ENCODE measurements at regions not wholly inside any gene's neighbourhood (a gene's known extent, or its start where the extent isn't known, plus 50 kb on each side); places are given as distances from the start of the nearest gene placed in this dataset.

DNA sequence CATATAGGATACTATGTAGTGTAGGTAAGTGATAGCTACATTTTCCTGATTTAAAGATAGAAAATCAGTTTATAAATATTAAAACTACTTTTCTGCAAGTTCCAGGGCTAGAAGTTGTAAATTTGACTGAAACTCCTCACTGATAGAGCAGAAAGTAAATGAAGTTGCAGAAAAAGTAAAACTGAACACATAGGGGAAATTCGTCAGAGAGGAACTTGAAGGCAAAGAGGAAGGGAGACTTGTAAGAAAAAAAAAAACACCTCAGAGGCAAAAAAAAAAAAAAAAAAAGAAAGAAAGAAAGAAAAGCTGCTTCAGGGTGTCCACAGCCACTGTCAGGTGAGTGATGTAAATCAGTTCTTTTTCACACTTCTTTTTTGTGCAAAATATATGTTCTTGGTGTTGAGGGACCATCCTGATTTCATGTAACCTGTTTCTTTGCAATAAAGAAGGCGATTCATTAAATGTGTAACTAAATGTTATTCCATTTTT is 336.2 kb upstream of the ZNF462 start:
- Histone ChIP-seq H3K27me3 (ENCODE audit: control insufficient read depth, insufficient read depth, low read length) (no peaks in the 10 kb centered on the region), H3K4me1 (ENCODE audit: control insufficient read depth, insufficient read depth, low read length) (no peaks in the 10 kb centered on the region), H3K4me3 (ENCODE audit: low read length) (no peak overlapping the region), H3K27ac (ENCODE audit: low read length) (no peak overlapping the region), H3K9me3 (replicated peaks; ENCODE audit: control insufficient read depth, low read depth, low read length) (no peaks in the 10 kb centered on the region), H3K36me3 (ENCODE audit: control insufficient read depth, insufficient read depth, low read length) (no peaks in the 10 kb centered on the region)
- no peak for DNase-seq
- 60% methylated on average over 1 of the region's 2 CpGs for WGBS (ENCODE audit: insufficient coverage)

DNA sequence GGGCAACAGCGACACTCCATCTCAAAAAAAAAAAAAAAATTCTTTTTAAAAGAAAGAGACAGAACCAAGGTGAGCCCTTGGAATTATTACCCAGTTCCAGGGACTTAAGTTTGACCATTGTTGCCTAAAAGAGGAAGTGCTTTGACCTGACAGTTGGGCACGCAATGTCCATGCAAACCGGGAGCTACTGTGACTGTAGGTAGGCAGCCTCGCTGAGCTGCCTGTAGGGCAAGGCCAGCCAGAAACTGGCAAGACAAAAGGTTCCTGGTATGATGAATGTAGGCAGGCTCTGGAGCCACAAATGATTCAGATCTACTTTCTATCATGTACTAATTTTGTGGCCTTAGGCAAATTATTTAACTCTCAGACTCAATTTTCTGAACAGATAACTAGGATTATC is 334.8 kb upstream of the ZNF462 start:
- Histone ChIP-seq H3K36me3 (ENCODE audit: control insufficient read depth, insufficient read depth, low read length) (no peaks in the 10 kb centered on the region), H3K4me1 (ENCODE audit: control insufficient read depth, insufficient read depth, low read length) (peaks cover 3% of the 10 kb centered on the region), H3K27me3 (ENCODE audit: control insufficient read depth, insufficient read depth, low read length) (no peaks in the 10 kb centered on the region), H3K9me3 (replicated peaks; ENCODE audit: control insufficient read depth, low read depth, low read length) (no peaks in the 10 kb centered on the region), H3K4me3 (ENCODE audit: low read length) (no peak overlapping the region), H3K27ac (ENCODE audit: low read length) (no peak overlapping the region)
- no peak for DNase-seq
- WGBS (ENCODE audit: insufficient coverage) = 94% methylated on average over 2 of the region's 4 CpGs

DNA sequence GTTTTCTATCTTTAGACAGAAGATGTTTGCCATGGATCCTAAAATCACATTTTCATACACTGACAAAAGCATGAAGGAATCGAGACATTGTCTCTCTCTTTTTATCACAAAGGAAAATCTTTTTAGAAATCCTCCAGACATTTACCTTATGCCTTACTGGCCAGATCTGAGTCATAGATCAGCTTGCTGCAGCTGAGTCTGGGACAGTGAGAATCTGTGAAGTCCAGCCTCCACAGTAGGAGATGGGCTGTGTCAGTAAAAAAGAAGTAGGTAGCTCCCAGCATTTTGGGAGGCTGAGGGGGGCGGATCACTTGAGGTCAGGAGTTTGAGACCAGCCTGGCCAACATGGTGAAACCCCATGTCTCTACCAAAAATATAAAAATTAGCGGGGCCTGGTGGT is 333.4 kb upstream of the ZNF462 start:
- Histone ChIP-seq H3K27me3 (ENCODE audit: control insufficient read depth, insufficient read depth, low read length) (no peaks in the 10 kb centered on the region), H3K27ac (ENCODE audit: low read length) (no peak overlapping the region), H3K36me3 (ENCODE audit: control insufficient read depth, insufficient read depth, low read length) (no peaks in the 10 kb centered on the region), H3K4me1 (ENCODE audit: control insufficient read depth, insufficient read depth, low read length) (peaks cover 3% of the 10 kb centered on the region), H3K9me3 (replicated peaks; ENCODE audit: control insufficient read depth, low read depth, low read length) (no peaks in the 10 kb centered on the region), H3K4me3 (ENCODE audit: low read length) (no peak overlapping the region)
- WGBS (ENCODE audit: insufficient coverage) = 80% methylated on average over 2 of the region's 3 CpGs
- no peak for DNase-seq

DNA sequence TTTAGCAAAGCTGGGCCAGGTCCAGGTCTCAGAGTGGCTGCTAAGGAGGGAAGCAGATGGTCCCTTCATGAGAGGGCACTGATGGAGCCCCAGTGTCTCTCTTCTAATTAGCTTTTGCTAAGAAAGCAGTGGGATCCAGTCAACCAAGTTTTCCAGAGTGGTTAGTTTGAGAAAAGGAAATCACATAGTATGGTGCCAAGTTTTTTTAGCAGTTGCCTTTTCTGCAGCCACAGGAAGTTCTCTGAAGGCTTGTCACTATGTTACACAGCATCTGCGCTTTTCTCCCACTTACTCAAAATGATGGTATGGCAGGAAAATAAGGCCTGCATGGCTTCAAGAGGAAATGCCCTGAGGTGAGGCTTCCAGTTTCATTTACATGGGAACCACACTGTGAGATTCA is 331.5 kb upstream of the ZNF462 start:
- Histone ChIP-seq H3K36me3 (ENCODE audit: control insufficient read depth, insufficient read depth, low read length) (no peaks in the 10 kb centered on the region), H3K27me3 (ENCODE audit: control insufficient read depth, insufficient read depth, low read length) (no peaks in the 10 kb centered on the region), H3K4me1 (ENCODE audit: control insufficient read depth, insufficient read depth, low read length) (peaks cover 11% of the 10 kb centered on the region), H3K9me3 (replicated peaks; ENCODE audit: control insufficient read depth, low read depth, low read length) (no peaks in the 10 kb centered on the region), H3K4me3 (ENCODE audit: low read length) (no peak overlapping the region), H3K27ac (ENCODE audit: low read length) (no peak overlapping the region)
- DNase-seq = peak; percentile 32
- no CpG with 5 or more reads among the region's 1 CpG for WGBS (ENCODE audit: insufficient coverage)

DNA sequence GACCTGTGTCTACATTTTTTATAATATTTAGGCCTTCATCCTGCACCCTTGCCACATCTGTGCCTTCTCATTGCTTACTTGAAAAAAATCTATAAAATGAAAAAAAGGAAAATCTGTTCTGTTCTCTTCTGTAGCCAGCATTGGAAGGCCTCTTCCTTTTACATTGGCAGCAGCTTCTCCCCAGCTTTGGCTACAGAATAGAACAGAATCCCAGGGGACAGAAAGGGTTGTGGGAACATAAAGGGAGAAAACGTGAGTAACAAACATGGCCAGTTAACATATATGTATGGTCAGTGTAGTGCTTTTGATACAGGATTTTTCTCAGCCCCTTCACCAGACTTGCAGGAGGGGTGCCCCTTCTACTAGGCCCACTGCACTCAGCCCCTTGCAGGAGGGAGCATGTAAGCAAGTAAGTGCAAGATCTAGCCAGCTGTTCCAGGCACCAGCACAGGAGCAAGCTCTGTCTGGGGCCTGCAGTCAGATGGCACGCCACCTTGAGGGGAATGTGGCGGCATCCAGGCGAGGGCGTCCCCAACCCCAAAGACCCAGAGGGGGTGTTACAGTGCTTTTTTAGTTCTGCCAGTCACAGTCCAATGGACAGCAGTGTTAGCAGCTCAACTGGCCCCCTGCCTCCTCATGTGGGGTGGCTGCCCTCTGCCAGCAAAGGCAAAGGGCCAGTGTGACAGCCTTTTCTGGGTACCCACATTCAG is 330.5 kb upstream of the ZNF462 start:
- no peaks in the 10 kb centered on the region for H3K36me3 ChIP-seq (ENCODE audit: control insufficient read depth, insufficient read depth, low read length)
- H3K9me3 ChIP-seq (replicated peaks; ENCODE audit: control insufficient read depth, low read depth, low read length) = no peaks in the 10 kb centered on the region
- no peaks in the 10 kb centered on the region for H3K27me3 ChIP-seq (ENCODE audit: control insufficient read depth, insufficient read depth, low read length)
- 100% methylated on average over 3 of the region's 5 CpGs for WGBS (ENCODE audit: insufficient coverage)
- DNase-seq = peak; percentile 68
- peaks cover 11% of the 10 kb centered on the region for H3K4me1 ChIP-seq (ENCODE audit: control insufficient read depth, insufficient read depth, low read length)
- H3K4me3 ChIP-seq (ENCODE audit: low read length) = no peak overlapping the region
- H3K27ac ChIP-seq (ENCODE audit: low read length) = no peak overlapping the region

DNA sequence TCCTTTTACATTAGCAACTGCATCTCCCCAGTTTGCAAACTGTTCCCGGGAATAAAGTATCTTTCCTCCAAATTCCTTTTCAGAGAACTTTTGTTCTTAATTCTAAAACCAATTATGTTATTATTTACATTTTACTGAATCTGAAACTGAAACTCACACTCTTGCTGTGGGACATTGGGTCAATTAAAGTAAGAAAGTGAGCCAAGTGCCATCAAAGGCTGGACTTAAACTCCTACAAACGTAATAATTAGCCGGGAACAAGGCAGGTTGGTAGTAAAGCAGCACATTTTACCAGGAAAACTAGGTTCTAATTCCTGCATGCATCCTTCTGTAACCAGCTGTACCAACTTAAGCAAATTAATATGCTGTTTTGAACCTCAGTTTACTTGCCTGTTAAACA is 328.2 kb upstream of the ZNF462 start:
- no peaks in the 10 kb centered on the region for H3K9me3 ChIP-seq (replicated peaks; ENCODE audit: control insufficient read depth, low read depth, low read length)
- 80% methylated on average over 1 of the region's 3 CpGs for WGBS (ENCODE audit: insufficient coverage)
- no peaks in the 10 kb centered on the region for H3K36me3 ChIP-seq (ENCODE audit: control insufficient read depth, insufficient read depth, low read length)
- no peak overlapping the region for H3K4me3 ChIP-seq (ENCODE audit: low read length)
- no peak for DNase-seq
- H3K27me3 ChIP-seq (ENCODE audit: control insufficient read depth, insufficient read depth, low read length) = no peaks in the 10 kb centered on the region
- no peak overlapping the region for H3K27ac ChIP-seq (ENCODE audit: low read length)
- peaks cover 11% of the 10 kb centered on the region for H3K4me1 ChIP-seq (ENCODE audit: control insufficient read depth, insufficient read depth, low read length)

DNA sequence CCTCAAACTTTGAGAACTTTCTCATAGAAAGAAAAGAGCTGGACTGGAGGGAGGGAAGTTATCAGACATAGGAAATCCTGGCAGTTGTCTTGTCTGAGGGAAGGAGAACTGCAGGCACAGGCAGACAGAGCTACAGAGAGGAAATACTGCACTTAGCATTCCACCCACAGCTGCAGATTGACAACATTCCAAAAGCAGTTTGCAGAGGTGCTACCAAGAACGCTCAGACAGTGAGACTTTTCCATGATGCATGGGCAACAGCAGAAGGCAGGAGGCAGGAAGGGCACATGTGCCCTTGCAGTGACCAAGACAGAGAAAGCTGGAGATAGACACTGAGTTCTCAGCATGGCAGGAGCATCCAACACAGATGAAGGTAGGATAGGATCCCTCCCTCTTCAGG is 327.5 kb upstream of the ZNF462 start:
- no peaks in the 10 kb centered on the region for H3K27me3 ChIP-seq (ENCODE audit: control insufficient read depth, insufficient read depth, low read length)
- H3K36me3 ChIP-seq (ENCODE audit: control insufficient read depth, insufficient read depth, low read length) = no peaks in the 10 kb centered on the region
- 0% methylated on average over 1 of the region's 1 CpG for WGBS (ENCODE audit: insufficient coverage)
- H3K27ac ChIP-seq (ENCODE audit: low read length) = no peak overlapping the region
- H3K4me1 ChIP-seq (ENCODE audit: control insufficient read depth, insufficient read depth, low read length) = peaks cover 11% of the 10 kb centered on the region
- no peaks in the 10 kb centered on the region for H3K9me3 ChIP-seq (replicated peaks; ENCODE audit: control insufficient read depth, low read depth, low read length)
- H3K4me3 ChIP-seq (ENCODE audit: low read length) = no peak overlapping the region
- peak; percentile 58 for DNase-seq

DNA sequence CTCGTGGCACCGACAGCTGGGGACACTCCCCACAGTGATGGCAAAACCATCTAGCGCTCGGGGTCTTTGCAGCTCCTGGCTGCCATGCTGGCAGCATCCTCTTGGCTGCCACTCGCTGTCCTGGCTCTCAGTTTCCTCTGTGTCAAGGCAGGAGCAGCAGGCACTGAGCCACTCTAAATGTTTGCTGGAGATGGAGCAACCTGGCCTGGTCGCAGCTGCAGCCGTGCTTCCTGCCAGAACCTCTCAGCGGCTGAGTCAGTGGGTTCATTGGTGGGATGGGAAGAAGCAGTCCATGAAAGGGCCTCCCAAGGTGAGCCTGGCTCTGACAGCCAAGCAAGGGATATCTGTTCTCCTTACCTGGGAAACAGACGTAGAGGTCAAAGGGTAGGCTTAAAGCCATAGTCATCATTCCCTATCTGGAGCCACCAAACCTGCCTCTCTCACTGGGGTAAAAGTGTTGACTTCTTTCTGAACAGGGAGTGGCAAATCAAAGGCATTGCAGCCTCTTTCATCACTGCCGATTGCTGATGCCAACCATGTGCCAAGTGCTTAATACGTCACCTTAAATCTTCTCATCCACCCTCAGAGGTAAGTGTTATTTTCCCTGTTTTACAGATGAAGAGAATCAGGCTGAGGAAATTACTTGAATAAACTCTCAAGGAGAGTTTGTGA is 304.8 kb upstream of the ZNF462 start:
- 77% methylated on average over 8 of the region's 11 CpGs for WGBS (ENCODE audit: insufficient coverage)
- no peak for DNase-seq
- Histone ChIP-seq H3K27ac (ENCODE audit: low read length) (no peak overlapping the region), H3K36me3 (ENCODE audit: control insufficient read depth, insufficient read depth, low read length) (no peaks in the 10 kb centered on the region), H3K4me3 (ENCODE audit: low read length) (no peak overlapping the region), H3K4me1 (ENCODE audit: control insufficient read depth, insufficient read depth, low read length) (no peaks in the 10 kb centered on the region), H3K27me3 (ENCODE audit: control insufficient read depth, insufficient read depth, low read length) (no peaks in the 10 kb centered on the region), H3K9me3 (replicated peaks; ENCODE audit: control insufficient read depth, low read depth, low read length) (peaks cover 3% of the 10 kb centered on the region)

DNA sequence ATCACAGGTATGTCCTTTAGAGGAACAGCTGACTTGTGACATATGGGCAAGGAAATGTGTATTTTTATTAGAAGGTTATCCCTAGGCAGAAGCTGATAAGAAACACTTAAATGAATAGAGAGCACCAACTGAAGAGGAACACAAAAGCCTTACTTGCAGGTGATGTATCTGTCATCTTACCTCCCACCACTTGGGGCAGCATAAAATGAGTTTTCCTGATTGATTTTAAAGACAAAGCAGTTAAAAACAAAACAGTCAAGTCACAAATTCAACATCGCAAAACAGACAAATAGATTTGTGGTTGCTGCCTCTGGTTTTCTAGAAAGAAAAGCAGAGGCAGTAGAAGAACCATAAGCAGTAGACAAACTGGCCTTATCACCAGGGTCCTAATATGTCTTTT is 302.4 kb upstream of the ZNF462 start:
- Histone ChIP-seq H3K36me3 (ENCODE audit: control insufficient read depth, insufficient read depth, low read length) (no peaks in the 10 kb centered on the region), H3K4me1 (ENCODE audit: control insufficient read depth, insufficient read depth, low read length) (no peaks in the 10 kb centered on the region), H3K27ac (ENCODE audit: low read length) (no peak overlapping the region), H3K4me3 (ENCODE audit: low read length) (no peak overlapping the region), H3K27me3 (ENCODE audit: control insufficient read depth, insufficient read depth, low read length) (no peaks in the 10 kb centered on the region), H3K9me3 (replicated peaks; ENCODE audit: control insufficient read depth, low read depth, low read length) (no peaks in the 10 kb centered on the region)
- WGBS (ENCODE audit: insufficient coverage) = no CpG with 5 or more reads among the region's 1 CpG
- DNase-seq = no peak

DNA sequence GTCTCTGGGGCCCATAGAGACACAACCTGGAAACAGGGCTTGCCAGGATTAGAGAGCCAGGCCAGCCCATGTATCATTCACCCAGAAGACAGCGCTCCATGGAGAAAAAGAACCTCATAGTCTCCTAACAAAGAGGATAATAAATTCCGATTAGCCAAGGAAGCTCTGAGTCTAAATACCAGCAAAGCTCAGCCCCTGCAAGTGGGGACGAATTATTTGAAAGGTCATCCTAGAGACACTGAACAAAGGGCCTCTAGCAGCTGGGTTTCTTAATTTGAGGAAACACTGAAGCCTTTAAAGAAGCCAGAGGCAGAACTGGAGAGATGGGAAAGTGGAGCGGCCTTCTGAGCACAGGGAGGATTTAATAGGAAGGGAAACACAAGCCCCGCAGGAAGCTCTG is 287.1 kb upstream of the ZNF462 start:
- Histone ChIP-seq H3K36me3 (ENCODE audit: control insufficient read depth, insufficient read depth, low read length) (no peaks in the 10 kb centered on the region), H3K9me3 (replicated peaks; ENCODE audit: control insufficient read depth, low read depth, low read length) (peaks cover 2% of the 10 kb centered on the region), H3K27ac (ENCODE audit: low read length) (peak overlapping the region; percentile 70), H3K4me1 (ENCODE audit: control insufficient read depth, insufficient read depth, low read length) (peaks cover 6% of the 10 kb centered on the region), H3K4me3 (ENCODE audit: low read length) (no peak overlapping the region), H3K27me3 (ENCODE audit: control insufficient read depth, insufficient read depth, low read length) (no peaks in the 10 kb centered on the region)
- peak; percentile 74 for DNase-seq
- WGBS (ENCODE audit: insufficient coverage) = 19% methylated on average over 4 of the region's 5 CpGs

Data from muscle of leg (tissue), 3 donors.